ENCODE measurements at regions not wholly inside any gene's neighbourhood (a gene's known extent, or its start where the extent isn't known, plus 50 kb on each side); places are given as distances from the start of the nearest gene placed in this dataset.
"Not testable (repeated sequence)": the region's sequence is repeated elsewhere in the genome, so short reads cannot be mapped to it uniquely, and the experiment has no call there.

DNA sequence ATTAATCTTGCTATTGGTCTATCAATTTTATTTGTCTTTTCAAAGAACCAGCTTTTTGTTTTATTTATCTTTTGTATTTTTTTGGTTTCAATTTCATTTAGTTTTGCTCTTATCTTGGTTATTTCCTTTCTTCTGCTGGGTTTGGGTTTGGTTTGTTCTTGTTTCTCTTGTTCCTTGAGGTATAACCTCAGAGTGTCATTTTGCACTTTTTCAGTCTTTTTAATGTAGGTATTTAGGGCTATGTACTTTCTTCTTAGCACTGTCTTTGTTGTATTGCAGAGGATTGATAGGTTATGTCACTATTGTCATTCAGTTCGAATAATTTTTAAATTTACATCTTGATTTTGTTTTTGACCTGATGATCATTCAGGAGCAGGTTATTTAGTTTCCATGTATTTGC is 92.7 kb upstream of the DCD start:
- intact Hi-C loops (cut with micrococcal nuclease) = no loop called here
- Mint-ChIP-seq H3K36me3 (ENCODE audit: low read depth) (no peaks in the 10 kb centered on the region), H3K27ac (peak overlapping the region; percentile 0), H3K9me3 (peaks cover 5% of the 10 kb centered on the region), H3K4me3 (ENCODE audit: low read depth) (peak overlapping the region; percentile 7), H3K27me3 (ENCODE audit: low read depth) (peaks cover 28% of the 10 kb centered on the region), H3K4me1 (ENCODE audit: low read depth) (peaks cover 40% of the 10 kb centered on the region)
- DNase-seq (ENCODE audit: low spot score) = no peak

DNA sequence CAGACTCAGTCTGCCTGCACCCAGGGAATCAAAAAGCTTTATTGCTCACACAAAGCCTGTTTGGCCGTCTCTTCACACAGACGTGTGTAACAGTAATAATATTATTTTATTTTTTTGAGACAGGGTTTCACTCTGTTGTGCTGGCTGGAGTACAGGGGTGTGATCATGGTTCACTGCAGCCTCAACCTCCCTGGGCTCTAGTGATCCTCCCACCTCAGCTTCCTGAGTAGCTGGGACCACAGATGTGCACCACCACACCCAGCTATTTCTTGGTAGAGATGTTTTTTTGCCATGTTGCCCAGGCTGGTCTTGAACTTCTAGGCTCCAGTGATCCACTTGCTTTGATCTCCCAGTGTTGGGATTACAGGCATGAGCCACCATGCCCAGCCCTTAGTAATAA is 88.4 kb upstream of the DCD start:
- Mint-ChIP-seq H3K36me3 (ENCODE audit: low read depth) (no peaks in the 10 kb centered on the region), H3K27me3 (ENCODE audit: low read depth) (peaks cover 27% of the 10 kb centered on the region), H3K4me3 (ENCODE audit: low read depth) (no peak overlapping the region), H3K9me3 (peaks cover 10% of the 10 kb centered on the region), H3K4me1 (ENCODE audit: low read depth) (peaks cover 28% of the 10 kb centered on the region), H3K27ac (no peak overlapping the region)
- DNase-seq (ENCODE audit: low spot score) = no peak
- intact Hi-C loops (cut with micrococcal nuclease) = no loop called here

DNA sequence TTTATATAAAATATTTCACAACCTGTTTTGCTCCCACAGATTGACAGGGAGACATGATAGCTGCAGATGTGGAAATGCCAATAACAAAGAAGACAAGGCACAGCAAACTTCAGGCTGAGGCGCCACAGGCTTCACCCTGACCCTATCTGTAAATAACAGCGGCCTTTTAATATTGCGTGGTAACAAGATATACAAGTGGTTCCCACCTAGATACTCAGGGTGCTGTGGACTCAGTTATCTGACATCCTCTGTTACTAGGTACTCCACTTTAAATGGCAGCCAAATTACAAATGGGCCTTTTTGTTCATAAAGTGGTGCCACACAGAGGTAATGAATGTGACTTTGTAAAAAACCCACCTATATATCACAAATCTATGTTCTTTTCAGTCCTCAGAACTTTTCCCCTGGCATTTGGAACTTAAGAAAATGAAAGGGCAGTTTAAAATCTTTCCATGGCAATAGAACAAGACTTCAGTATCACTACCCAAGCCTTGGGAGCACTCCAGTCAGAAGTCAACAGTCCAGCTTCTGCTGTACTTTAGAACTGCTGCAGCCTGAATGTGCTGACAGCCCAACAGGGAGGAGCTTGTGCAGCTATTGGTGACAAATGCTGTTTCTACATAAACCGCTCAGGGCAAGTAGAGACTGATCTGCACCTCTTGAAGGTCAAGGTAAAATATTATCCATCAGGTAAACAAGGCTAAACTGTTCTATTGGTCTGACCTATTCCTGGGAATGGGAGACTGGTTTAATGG is 86.2 kb upstream of the DCD start:
- Mint-ChIP-seq H3K27ac (no peak overlapping the region), H3K36me3 (ENCODE audit: low read depth) (no peaks in the 10 kb centered on the region), H3K4me1 (ENCODE audit: low read depth) (peaks cover 10% of the 10 kb centered on the region), H3K4me3 (ENCODE audit: low read depth) (no peak overlapping the region), H3K9me3 (peaks cover 10% of the 10 kb centered on the region), H3K27me3 (ENCODE audit: low read depth) (peaks cover 17% of the 10 kb centered on the region)
- DNase-seq (ENCODE audit: low spot score) = no peak
- intact Hi-C loops (cut with micrococcal nuclease) = no loop called here

DNA sequence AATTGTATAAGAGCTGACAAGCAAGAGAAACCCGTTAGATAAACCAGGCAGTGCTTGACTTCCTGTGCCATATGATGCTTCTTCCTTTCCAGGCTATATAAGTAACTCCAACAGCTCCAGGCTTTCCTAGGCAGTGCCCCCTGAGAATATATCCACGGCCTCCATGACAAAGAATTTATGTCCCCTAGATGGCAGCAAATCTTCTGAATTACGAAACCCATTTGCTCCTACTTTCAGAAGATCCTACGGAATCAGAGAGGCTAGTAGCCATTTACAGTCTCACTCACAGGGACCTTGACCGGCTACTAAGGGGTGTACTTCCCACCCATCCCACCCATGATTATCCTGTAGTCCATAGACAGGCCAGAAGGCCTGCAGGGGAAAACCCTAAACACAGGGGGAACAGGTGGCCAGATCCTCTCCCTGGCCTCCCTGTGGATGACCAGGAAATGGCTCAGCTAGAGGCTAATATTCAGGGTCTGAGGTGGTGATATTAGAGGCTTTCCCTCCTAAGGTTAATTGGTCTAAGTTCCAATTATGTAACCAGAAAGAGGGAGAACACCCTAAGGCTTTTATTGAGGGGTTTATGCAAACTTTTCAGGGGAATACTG is 77.2 kb upstream of the DCD start:
- H3K27me3 Mint-ChIP-seq (ENCODE audit: low read depth) = peaks cover 32% of the 10 kb centered on the region
- H3K4me3 Mint-ChIP-seq (ENCODE audit: low read depth) = no peak overlapping the region
- no peak overlapping the region for H3K27ac Mint-ChIP-seq
- H3K4me1 Mint-ChIP-seq (ENCODE audit: low read depth) = peaks cover 5% of the 10 kb centered on the region
- no peaks in the 10 kb centered on the region for H3K9me3 Mint-ChIP-seq
- DNase-seq (ENCODE audit: low spot score) = no peak
- H3K36me3 Mint-ChIP-seq (ENCODE audit: low read depth) = no peaks in the 10 kb centered on the region
- intact Hi-C loops (cut with micrococcal nuclease) = no loop called here

DNA sequence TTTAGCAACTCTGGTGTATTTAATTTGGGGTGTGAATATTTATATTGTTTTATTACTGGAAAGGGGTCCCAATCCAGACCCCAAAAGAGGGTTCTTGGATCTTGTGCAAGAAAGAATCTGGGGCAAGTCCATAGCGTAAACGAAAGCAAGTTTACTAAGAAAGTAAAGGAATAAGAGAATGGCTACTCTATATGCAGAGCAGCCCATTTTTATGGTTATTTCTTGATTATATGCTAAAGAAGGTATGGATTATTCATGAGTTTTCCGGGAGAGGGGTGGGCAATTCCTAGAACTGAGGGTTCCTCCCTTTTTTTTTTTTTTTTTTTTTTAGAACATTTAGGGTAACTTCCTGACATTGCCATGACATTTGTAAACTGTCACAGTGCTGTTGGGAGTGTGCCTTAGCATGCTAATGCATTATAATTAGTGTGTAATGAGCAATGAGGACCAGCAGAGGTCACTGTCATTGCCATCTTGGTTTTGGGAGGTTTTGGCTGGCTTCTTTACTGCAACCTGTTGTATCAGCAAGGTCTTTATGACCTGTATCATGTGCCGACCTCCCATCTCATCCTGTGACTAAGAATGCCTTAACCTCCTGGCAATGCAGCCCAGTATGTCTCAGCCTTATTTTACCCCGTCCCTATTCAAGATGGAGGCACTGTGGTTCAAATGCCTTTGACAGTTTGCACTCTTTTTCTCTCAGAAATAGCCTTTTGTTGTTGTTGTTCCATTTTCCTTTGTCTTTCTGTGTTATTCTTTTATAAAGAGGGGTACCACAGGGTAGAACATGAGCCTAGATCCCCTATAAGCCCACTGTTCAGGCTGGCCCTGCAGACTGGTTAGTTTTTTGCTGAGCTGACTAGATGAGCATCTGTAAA is 75.5 kb upstream of the DCD start:
- Mint-ChIP-seq H3K4me3 (ENCODE audit: low read depth) (no peak overlapping the region), H3K36me3 (ENCODE audit: low read depth) (no peaks in the 10 kb centered on the region), H3K4me1 (ENCODE audit: low read depth) (peaks cover 7% of the 10 kb centered on the region), H3K27ac (no peak overlapping the region), H3K27me3 (ENCODE audit: low read depth) (peaks cover 41% of the 10 kb centered on the region), H3K9me3 (no peaks in the 10 kb centered on the region)
- DNase-seq (ENCODE audit: low spot score) = no peak
- intact Hi-C loops (cut with micrococcal nuclease) = no loop called here

DNA sequence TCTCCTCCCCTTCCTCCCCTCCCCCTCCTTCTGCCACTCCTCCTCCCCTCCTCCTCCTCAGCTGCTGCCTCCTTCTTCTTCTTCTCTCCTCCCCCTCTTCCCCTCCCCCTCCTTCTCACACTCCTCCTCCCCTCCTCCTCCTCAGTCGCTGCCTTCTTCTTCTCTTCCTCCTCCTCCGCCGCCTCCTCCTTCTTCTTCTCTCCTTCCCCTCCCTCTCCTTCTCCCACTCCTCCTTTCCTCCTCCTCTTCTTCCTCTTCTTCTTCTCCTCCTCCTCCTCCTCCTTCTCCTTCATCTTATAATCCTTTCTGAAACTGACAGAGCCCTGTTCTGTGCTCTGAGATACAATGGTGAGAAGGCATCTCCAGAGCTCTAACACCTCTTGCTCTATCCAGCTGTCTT is 73.1 kb upstream of the DCD start:
- Mint-ChIP-seq H3K36me3 (ENCODE audit: low read depth) (no peaks in the 10 kb centered on the region), H3K9me3 (no peaks in the 10 kb centered on the region), H3K27me3 (ENCODE audit: low read depth) (peaks cover 41% of the 10 kb centered on the region), H3K4me3 (ENCODE audit: low read depth) (no peak overlapping the region), H3K27ac (no peak overlapping the region), H3K4me1 (ENCODE audit: low read depth) (peaks cover 7% of the 10 kb centered on the region)
- no peak for DNase-seq (ENCODE audit: low spot score)
- intact Hi-C loops (cut with micrococcal nuclease) = no loop called here

DNA sequence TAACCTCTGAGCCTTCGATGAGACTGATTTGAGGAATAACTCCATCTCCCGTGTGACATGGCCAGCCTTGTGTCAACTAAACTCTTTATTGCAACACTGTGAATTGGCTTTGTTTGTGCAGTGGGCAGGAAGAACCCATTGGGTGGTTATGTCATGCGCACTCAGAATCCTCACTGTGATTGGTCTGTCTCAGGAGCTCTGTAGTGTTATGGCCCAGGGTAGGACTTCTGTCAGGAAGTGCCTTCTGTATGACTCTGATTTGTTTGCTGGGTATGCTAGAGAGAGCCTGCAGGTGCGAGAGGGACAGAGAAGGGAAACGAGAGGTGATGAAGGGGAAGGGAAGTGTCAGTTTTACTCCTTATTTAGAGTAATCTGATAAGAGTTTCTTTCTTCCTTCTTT is 71.5 kb upstream of the DCD start:
- Mint-ChIP-seq H3K4me1 (ENCODE audit: low read depth) (peaks cover 4% of the 10 kb centered on the region), H3K4me3 (ENCODE audit: low read depth) (no peak overlapping the region), H3K27me3 (ENCODE audit: low read depth) (peaks cover 40% of the 10 kb centered on the region), H3K9me3 (no peaks in the 10 kb centered on the region), H3K27ac (no peak overlapping the region), H3K36me3 (ENCODE audit: low read depth) (no peaks in the 10 kb centered on the region)
- intact Hi-C loops (cut with micrococcal nuclease) = no loop called here
- no peak for DNase-seq (ENCODE audit: low spot score)

DNA sequence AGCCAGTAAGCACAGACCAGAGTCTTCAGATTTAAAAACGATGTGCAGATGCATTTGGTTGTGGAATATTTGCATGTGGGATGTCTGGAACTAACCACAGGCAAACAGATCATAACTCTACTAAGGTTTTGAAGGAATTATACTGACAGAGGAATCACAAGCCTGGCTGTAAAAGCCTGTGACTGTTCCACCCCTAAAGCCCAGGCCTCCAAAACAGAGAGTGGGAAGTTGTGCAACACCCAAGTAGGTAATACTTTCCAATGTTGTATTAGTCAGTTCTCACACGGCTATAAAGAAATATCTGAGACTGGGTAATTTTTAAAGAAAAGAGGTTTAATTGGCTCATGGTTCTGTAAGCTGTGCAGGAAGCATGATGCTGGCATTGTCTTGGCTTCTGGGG is 68.1 kb upstream of the DCD start:
- Mint-ChIP-seq H3K4me3 (ENCODE audit: low read depth) (no peak overlapping the region), H3K9me3 (no peaks in the 10 kb centered on the region), H3K4me1 (ENCODE audit: low read depth) (peaks cover 2% of the 10 kb centered on the region), H3K27ac (no peak overlapping the region), H3K27me3 (ENCODE audit: low read depth) (peaks cover 33% of the 10 kb centered on the region), H3K36me3 (ENCODE audit: low read depth) (no peaks in the 10 kb centered on the region)
- no peak for DNase-seq (ENCODE audit: low spot score)
- intact Hi-C loops (cut with micrococcal nuclease) = no loop called here

DNA sequence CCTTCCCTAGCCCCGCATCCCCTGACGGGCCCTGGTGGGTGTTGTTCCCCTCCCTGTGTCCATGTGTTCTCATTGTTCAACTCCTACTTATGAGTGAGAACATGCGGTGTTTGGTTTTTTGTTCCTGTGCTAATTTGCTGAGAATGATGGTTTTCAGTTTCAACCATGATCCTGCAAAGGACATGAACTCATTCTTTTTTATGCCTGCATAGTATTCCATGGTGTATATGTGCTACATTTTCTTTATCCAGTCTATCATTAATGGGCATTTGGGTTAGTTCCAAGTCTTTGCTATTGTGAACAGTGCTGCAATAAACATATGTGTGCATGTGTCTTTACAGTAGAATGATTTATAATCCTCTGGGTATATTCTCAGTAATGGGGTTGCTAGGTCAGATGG is 65.7 kb upstream of the DCD start:
- H3K4me3 Mint-ChIP-seq (ENCODE audit: low read depth); H3K27ac Mint-ChIP-seq; H3K9me3 Mint-ChIP-seq; H3K36me3 Mint-ChIP-seq (ENCODE audit: low read depth); DNase-seq (ENCODE audit: low spot score); intact Hi-C loops (cut with micrococcal nuclease); H3K4me1 Mint-ChIP-seq (ENCODE audit: low read depth): not testable (repeated sequence)
- peaks cover 17% of the 10 kb centered on the region for H3K27me3 Mint-ChIP-seq (ENCODE audit: low read depth)

DNA sequence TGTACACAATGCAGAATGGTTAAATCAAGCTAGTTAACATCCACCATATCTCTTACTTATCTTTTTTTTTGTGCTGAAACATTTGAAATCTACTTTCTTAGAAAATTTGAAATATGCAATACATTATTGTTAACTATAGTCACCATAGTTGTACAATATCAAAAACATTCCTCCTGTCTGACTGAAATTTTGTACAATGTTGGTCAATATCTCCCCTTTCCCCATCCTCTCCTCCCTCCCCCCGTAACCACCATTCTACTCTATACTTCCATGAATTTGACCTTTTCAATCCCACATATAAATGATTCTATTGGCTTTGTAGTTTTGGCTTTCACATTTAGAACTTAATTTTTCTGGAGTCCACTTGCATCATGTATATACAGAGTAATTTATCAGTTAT is 63.5 kb upstream of the DCD start:
- Mint-ChIP-seq H3K4me1 (ENCODE audit: low read depth) (no peaks in the 10 kb centered on the region), H3K36me3 (ENCODE audit: low read depth) (no peaks in the 10 kb centered on the region), H3K27me3 (ENCODE audit: low read depth) (peaks cover 14% of the 10 kb centered on the region), H3K9me3 (no peaks in the 10 kb centered on the region), H3K4me3 (ENCODE audit: low read depth) (no peak overlapping the region), H3K27ac (no peak overlapping the region)
- intact Hi-C loops (cut with micrococcal nuclease) = no loop called here
- no peak for DNase-seq (ENCODE audit: low spot score)

DNA sequence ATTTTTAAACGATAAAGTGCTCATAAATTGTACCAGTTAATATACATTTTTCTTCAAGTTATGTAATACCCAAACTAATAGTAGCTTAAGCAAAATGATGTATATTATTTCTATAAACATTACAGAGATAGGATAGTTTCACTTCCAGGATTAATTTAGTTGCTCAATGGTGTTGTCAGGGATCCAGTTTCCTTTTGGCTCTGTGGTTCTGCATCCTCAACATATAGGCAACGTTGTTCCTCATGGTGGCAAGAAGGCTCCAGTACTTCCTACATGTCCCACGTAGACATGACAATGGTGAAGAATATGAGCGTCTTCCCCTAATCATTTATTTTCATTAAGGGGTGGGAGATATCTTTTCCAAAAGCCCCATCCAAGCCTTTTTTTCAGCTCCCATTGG is 60.7 kb upstream of the DCD start:
- no peak for DNase-seq (ENCODE audit: low spot score)
- intact Hi-C loops (cut with micrococcal nuclease) = no loop called here
- Mint-ChIP-seq H3K27ac (no peak overlapping the region), H3K36me3 (ENCODE audit: low read depth) (no peaks in the 10 kb centered on the region), H3K9me3 (no peaks in the 10 kb centered on the region), H3K4me3 (ENCODE audit: low read depth) (no peak overlapping the region), H3K4me1 (ENCODE audit: low read depth) (no peaks in the 10 kb centered on the region), H3K27me3 (ENCODE audit: low read depth) (peaks cover 22% of the 10 kb centered on the region)

DNA sequence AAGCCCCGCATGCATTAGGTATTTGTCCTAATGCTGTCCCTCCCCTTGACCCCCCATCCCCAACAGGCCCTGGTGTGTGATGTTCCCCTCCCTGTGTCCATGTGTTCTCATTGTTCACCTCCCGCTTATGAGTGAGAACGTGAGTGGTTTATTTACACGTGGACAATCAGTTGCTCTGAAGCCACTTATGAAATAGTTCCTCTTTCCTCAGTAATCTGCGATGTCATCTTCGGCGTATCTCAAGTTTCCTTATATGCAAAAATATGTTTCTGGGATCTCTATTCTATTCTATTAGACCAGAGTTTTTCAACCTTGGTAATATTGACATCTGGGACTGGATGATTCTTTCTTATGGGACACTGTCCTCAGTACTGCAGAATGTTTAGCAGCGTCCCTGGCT is 56.0 kb upstream of the DCD start:
- Mint-ChIP-seq H3K27me3 (ENCODE audit: low read depth) (peaks cover 17% of the 10 kb centered on the region), H3K27ac (no peak overlapping the region), H3K36me3 (ENCODE audit: low read depth) (no peaks in the 10 kb centered on the region), H3K9me3 (no peaks in the 10 kb centered on the region), H3K4me1 (ENCODE audit: low read depth) (no peaks in the 10 kb centered on the region), H3K4me3 (ENCODE audit: low read depth) (no peak overlapping the region)
- no peak for DNase-seq (ENCODE audit: low spot score)
- intact Hi-C loops (cut with micrococcal nuclease) = loop anchor here (5.0 kb wide), 1 partner anchor 373 kb away; no protein-coding TSS in a partner anchor
